Activated naive CD8-positive, alpha-beta T cell (primary cell): ENCODE measurements at regions not wholly inside any gene's neighbourhood (a gene's known extent, or its start where the extent isn't known, plus 50 kb on each side); places are given as distances from the start of the nearest gene placed in this dataset.
A peak's percentile ranks its signal among the peaks of the same experiment; 100 is the strongest.
"Not testable (repeated sequence)": the region's sequence is repeated elsewhere in the genome, so short reads cannot be mapped to it uniquely, and the experiment has no call there.

Experiments used
- H3K27ac Mint-ChIP-seq: one replicate; pipeline ENCODE4 v1.8.0; 2021; ENCODE audit warnings: mixed read lengths
- H3K27me3 Mint-ChIP-seq: one replicate; pipeline ENCODE4 v1.8.0; 2021; ENCODE audit warnings: mixed read lengths
- H3K36me3 Mint-ChIP-seq: one replicate; pipeline ENCODE4 v1.8.0; 2021; ENCODE audit warnings: mixed read lengths
- H3K4me1 Mint-ChIP-seq: one replicate; pipeline ENCODE4 v1.8.0; 2021; ENCODE audit warnings: low read depth, mixed read lengths
- H3K4me3 Mint-ChIP-seq: one replicate; pipeline ENCODE4 v1.8.0; 2021; ENCODE audit warnings: mild to moderate bottlenecking, mixed read lengths
- H3K9me3 Mint-ChIP-seq: one replicate; pipeline ENCODE4 v1.8.0; 2021; ENCODE audit warnings: low read depth, mixed read lengths

- no peak overlapping the region for H3K4me3 Mint-ChIP-seq
- no peaks in the 10 kb centered on the region for H3K27me3 Mint-ChIP-seq
- H3K4me1 Mint-ChIP-seq, result peaks cover 14% of the 10 kb centered on the region
- no peak overlapping the region for H3K27ac Mint-ChIP-seq
- H3K36me3 Mint-ChIP-seq, result no peaks in the 10 kb centered on the region
- no peaks in the 10 kb centered on the region for H3K9me3 Mint-ChIP-seq
These were observed 242.7 kb upstream of the KRR1 start for GRCh38 chr12:75754141-75754540.

GRCh38 chr12:75751769-75752471 lies 240.5 kb upstream of the KRR1 start:
- Mint-ChIP-seq H3K4me1 (peaks cover 14% of the 10 kb centered on the region), H3K36me3 (no peaks in the 10 kb centered on the region), H3K9me3 (no peaks in the 10 kb centered on the region), H3K4me3 (no peak overlapping the region), H3K27me3 (peaks cover 2% of the 10 kb centered on the region), H3K27ac (no peak overlapping the region)

GRCh38 chr12:75750716-75751306 lies 239.4 kb upstream of the KRR1 start:
- peaks cover 14% of the 10 kb centered on the region for H3K4me1 Mint-ChIP-seq
- H3K9me3 Mint-ChIP-seq, result no peaks in the 10 kb centered on the region
- no peak overlapping the region for H3K4me3 Mint-ChIP-seq
- no peak overlapping the region for H3K27ac Mint-ChIP-seq
- H3K27me3 Mint-ChIP-seq, result peaks cover 2% of the 10 kb centered on the region
- no peaks in the 10 kb centered on the region for H3K36me3 Mint-ChIP-seq

DNA sequence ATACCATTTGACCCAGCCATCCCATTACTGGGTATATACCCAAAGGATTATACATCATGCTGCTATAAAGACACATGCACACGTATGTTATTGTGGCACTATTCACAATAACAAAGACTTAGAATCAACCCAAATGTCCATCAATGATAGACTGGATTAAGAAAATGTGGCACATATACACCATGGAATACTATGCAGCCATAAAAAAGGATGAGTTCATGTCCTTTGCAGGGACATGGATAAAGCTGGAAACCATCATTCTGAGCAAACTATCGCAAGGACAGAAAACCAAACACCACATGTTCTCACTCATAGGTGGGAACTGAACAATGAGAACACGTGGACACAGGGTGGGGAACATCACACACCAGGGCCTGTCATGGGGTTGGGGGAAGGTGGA lies 237.6 kb upstream of the KRR1 start:
- not testable (repeated sequence) for H3K27ac Mint-ChIP-seq, H3K4me3 Mint-ChIP-seq, H3K36me3 Mint-ChIP-seq, H3K9me3 Mint-ChIP-seq, H3K27me3 Mint-ChIP-seq, H3K4me1 Mint-ChIP-seq

DNA sequence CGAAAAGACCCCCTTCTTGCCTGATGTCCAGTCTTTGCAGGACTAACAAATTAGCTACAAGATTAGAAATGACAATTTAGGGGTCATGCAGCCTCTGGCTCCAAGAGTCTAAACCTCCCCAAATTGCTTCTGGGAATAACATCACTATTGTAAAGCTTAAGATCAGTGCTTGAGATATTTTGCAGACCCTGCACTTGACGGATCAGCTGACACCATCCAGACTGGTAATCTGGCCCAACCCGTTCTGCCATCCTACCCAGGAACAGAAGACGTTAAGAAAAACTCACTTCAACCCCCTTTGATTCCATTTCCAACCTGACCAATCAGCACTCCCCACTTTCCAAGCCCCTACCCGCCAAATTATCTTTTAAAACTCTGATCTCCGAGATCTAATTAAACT lies 236.7 kb upstream of the KRR1 start:
- H3K4me3 Mint-ChIP-seq, result no peak overlapping the region
- no peaks in the 10 kb centered on the region for H3K9me3 Mint-ChIP-seq
- peaks cover 2% of the 10 kb centered on the region for H3K27me3 Mint-ChIP-seq
- no peaks in the 10 kb centered on the region for H3K4me1 Mint-ChIP-seq
- H3K27ac Mint-ChIP-seq, result no peak overlapping the region
- no peaks in the 10 kb centered on the region for H3K36me3 Mint-ChIP-seq

DNA sequence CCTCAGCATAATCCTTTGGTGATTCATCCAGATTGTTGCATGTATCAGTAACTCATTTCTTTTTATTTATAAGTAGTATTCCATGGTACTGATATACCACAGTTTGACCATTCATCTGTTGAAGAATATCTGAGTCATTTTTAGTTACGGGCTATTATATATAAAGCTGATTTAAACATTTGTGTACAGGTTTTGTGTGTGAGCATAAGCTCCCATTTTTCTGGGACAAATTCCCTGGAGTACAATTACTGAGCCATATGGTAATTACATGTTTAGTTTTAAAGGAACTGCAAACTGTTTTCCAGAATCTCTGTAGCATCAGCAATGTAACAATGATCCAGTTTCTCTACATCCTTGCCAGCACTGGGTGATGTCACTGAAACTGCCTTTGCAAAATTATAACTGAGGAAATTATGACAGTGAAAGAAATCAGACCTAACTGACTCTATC lies 236.2 kb upstream of the KRR1 start:
- no peaks in the 10 kb centered on the region for H3K9me3 Mint-ChIP-seq
- H3K4me1 Mint-ChIP-seq, result peaks cover 2% of the 10 kb centered on the region
- H3K27ac Mint-ChIP-seq, result no peak overlapping the region
- H3K27me3 Mint-ChIP-seq, result peaks cover 2% of the 10 kb centered on the region
- no peak overlapping the region for H3K4me3 Mint-ChIP-seq
- no peaks in the 10 kb centered on the region for H3K36me3 Mint-ChIP-seq

- Mint-ChIP-seq H3K9me3 (no peaks in the 10 kb centered on the region), H3K27ac (no peak overlapping the region), H3K4me1 (peaks cover 2% of the 10 kb centered on the region), H3K27me3 (peaks cover 8% of the 10 kb centered on the region), H3K36me3 (peaks cover 2% of the 10 kb centered on the region), H3K4me3 (no peak overlapping the region)
These were observed 235.2 kb upstream of the KRR1 start for GRCh38 chr12:75746621-75747020.

GRCh38 chr12:75744607-75745256 lies 233.3 kb upstream of the KRR1 start:
- H3K36me3 Mint-ChIP-seq, result peaks cover 2% of the 10 kb centered on the region
- H3K4me3 Mint-ChIP-seq, result no peak overlapping the region
- peaks cover 8% of the 10 kb centered on the region for H3K27me3 Mint-ChIP-seq
- H3K27ac Mint-ChIP-seq, result no peak overlapping the region
- no peaks in the 10 kb centered on the region for H3K9me3 Mint-ChIP-seq
- peaks cover 2% of the 10 kb centered on the region for H3K4me1 Mint-ChIP-seq

DNA sequence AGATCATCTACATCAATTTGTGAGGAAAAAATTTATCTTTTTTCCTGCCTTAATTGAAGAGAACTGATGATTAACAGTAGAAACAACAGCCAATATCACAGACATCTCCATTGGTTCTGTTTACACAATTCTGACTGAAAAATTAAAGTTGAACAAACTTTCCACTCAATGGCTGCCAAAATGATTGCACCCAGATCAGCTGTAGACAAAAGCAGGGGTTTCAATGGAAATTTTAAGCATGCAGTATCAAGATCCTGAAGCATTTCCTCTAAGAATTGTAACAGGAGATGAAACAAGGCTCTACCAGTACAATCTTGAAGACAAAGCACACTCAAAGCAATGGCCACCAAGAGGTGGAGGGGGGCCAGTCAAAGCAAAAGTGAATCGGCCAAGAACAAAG lies 231.6 kb upstream of the KRR1 start:
- Mint-ChIP-seq H3K9me3 (no peaks in the 10 kb centered on the region), H3K27me3 (peaks cover 6% of the 10 kb centered on the region), H3K36me3 (peaks cover 2% of the 10 kb centered on the region), H3K27ac (no peak overlapping the region), H3K4me3 (no peak overlapping the region), H3K4me1 (peaks cover 13% of the 10 kb centered on the region)

DNA sequence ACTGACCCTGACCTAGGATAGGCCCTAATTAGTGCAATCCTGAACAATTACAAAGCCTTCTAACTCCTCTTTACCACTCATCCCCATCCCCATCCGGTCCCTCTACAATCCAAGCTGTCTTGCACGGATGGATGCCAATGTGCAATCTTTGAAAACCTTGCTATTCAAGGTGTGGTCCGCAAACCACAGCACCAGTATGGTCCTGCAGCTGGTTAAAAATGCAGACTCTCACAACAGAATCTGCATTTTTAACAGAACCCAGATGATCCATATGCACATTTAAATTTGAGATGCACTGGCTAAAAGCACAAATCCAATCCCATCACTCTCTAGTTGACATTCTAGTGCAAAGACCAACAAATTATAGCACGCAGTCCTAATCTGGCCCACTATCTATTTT lies 230.6 kb upstream of the KRR1 start:
- Mint-ChIP-seq H3K27me3 (peaks cover 6% of the 10 kb centered on the region), H3K9me3 (no peaks in the 10 kb centered on the region), H3K27ac (no peak overlapping the region), H3K4me1 (peaks cover 22% of the 10 kb centered on the region), H3K4me3 (no peak overlapping the region), H3K36me3 (peaks cover 2% of the 10 kb centered on the region)

- peaks cover 2% of the 10 kb centered on the region for H3K36me3 Mint-ChIP-seq
- H3K27me3 Mint-ChIP-seq, result peaks cover 6% of the 10 kb centered on the region
- no peak overlapping the region for H3K4me3 Mint-ChIP-seq
- peaks cover 22% of the 10 kb centered on the region for H3K4me1 Mint-ChIP-seq
- H3K9me3 Mint-ChIP-seq, result no peaks in the 10 kb centered on the region
- H3K27ac Mint-ChIP-seq, result no peak overlapping the region
These were observed 228.5 kb upstream of the KRR1 start for GRCh38 chr12:75739912-75740311.

DNA sequence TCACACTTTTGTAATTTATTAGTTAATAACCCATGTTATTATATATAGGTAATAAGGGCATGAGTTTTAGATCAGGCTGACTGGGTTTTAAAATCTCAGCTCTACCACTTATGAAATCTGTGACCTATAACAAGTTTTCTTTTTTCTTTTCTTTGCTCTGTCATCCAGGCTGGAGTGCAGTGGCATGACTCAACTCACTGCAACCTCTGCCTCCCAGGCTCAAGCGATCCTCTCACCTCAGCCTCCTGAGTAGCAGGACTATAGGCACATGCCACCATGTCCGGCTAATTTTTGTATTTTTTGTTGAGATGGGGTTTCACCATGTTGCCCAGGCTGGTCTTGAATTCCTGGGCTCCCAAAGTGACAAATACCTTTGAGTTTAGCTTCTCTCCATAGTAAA lies 227.7 kb upstream of the KRR1 start:
- not testable (repeated sequence) for H3K4me3 Mint-ChIP-seq, H3K27me3 Mint-ChIP-seq, H3K36me3 Mint-ChIP-seq, H3K27ac Mint-ChIP-seq, H3K9me3 Mint-ChIP-seq
- H3K4me1 Mint-ChIP-seq, result peaks cover 22% of the 10 kb centered on the region

DNA sequence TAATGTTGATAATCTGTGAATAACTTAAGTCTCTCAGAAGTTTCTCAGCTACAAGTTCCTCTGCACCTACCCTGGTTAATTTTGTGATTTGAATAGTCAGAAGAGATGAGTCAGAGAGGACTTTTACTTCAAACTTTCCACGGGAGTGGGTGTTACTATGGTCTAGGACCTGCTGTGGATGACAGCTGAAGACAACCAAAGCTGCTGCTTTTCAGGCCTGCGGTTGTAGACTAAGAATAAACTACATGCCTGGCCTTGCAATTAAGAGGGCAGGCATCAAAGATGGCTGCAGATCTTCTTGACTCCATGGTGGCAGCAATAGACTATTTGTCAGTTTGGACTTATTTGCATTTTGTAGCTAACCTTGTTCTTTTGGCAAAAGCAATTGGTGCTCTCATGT lies 227.1 kb upstream of the KRR1 start:
- Mint-ChIP-seq H3K4me3 (peak overlapping the region; percentile 6), H3K4me1 (peaks cover 22% of the 10 kb centered on the region), H3K9me3 (no peaks in the 10 kb centered on the region), H3K27me3 (peaks cover 6% of the 10 kb centered on the region), H3K36me3 (peaks cover 2% of the 10 kb centered on the region), H3K27ac (peak overlapping the region; percentile 72)

DNA sequence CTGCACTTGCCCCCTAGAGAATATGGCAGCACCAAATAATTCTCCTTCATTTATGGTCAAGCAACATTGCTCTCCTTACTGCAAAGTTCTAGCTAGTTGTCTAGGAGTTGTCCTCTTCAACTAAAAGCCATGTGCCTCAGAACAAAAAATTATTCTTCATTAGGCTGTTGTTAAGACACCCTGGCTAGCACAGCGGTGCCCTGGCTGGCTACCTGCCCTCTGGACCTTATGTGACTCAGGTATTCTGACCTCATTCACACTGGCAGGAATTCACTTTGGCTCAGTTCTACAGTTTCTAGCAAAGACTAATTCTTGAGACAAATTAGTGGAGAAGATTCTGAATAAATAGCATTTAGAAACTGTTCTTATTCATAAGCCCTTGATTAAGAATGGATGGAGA lies 224.4 kb upstream of the KRR1 start:
- Mint-ChIP-seq H3K36me3 (no peaks in the 10 kb centered on the region), H3K4me1 (peaks cover 20% of the 10 kb centered on the region), H3K9me3 (no peaks in the 10 kb centered on the region), H3K4me3 (no peak overlapping the region), H3K27ac (no peak overlapping the region), H3K27me3 (no peaks in the 10 kb centered on the region)

DNA sequence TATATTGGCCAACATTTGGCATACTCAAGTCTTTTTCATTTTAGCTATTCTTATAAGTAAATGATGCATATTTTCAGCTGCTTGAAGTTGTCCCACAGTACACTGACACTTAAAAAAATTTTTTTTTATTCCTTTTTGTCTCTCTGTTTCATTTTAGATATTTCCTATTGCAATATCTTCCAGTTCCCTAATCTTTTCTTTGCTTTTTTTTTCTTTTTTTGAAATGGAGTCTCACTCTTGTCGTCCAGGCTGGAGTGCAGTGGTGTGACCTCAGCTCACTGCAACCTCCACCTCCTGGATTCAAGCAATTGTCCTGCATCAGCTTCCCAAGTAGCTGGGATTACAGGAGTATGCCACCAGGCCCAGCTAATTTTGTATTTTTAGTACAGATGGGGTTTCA lies 217.4 kb upstream of the KRR1 start:
- Mint-ChIP-seq H3K9me3 (no peaks in the 10 kb centered on the region), H3K27ac (no peak overlapping the region), H3K36me3 (no peaks in the 10 kb centered on the region), H3K27me3 (no peaks in the 10 kb centered on the region), H3K4me1 (no peaks in the 10 kb centered on the region), H3K4me3 (no peak overlapping the region)

DNA sequence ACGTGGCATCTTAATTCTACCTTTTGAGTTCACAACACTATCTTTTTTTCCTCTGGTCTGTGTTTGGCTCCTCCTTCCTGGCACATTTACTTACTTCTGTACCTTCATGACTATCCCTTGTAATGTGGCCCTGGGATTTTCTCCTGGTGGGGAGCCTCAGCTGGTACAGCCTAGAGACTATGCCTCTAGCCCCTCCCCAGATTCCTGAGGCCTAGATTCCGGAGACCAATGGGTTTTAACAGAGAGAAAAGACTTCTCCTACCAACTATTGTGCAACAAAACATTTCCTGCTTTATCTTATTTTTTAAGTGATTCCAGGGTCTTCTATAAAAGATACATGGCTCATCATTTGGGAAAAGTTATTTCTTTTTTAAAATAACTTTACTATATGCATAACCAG lies 216.2 kb upstream of the KRR1 start:
- no peaks in the 10 kb centered on the region for H3K9me3 Mint-ChIP-seq
- H3K27ac Mint-ChIP-seq, result no peak overlapping the region
- H3K4me3 Mint-ChIP-seq, result no peak overlapping the region
- H3K27me3 Mint-ChIP-seq, result no peaks in the 10 kb centered on the region
- no peaks in the 10 kb centered on the region for H3K36me3 Mint-ChIP-seq
- H3K4me1 Mint-ChIP-seq, result peaks cover 11% of the 10 kb centered on the region
